NCI-H128 (cell line): ENCODE measurements at regions not wholly inside any gene's neighbourhood (a gene's known extent, or its start where the extent isn't known, plus 50 kb on each side); places are given as distances from the start of the nearest gene placed in this dataset.

ENCODE experiments used
- DNase-seq: peaks from one replicate; lab custom pipeline; 2025; ENCODE audit not compliant: unreplicated experiment; lab: John Stamatoyannopoulos, UW

DNA sequence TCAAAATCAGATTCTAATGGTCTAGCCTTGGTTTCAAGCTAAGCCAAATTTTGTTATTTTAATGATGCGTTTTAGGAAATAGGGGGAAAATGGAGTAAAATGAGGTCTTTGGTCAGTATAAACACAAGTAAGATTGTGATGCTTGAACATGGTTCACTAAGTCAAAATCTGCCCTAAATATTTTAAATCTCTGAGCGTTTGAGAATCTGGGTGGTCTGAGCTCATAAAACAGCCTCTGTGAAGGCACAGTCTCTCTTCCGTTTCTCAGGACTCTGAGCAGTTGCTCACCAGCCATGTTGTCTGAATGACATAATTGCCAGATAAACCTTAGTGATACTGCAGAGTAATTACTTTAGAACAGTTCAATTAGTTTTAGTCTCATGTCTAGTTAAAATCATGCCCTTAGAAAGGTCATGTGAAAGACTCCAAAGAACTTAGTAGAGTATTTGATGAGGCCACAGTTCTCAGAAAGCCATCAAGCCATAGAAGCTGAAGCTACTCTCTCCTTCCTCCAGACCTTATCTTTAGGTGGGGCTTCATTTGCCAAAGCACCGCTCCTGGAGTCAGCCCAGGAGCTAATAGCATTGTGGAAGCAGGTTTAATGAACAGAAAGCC is 257.1 kb upstream of the MAP3K1 start:
- DNase-seq, result no peak

GRCh38 chr5:56557198-56557597 is 258.2 kb upstream of the MAP3K1 start:
- DNase-seq, result no peak

DNA sequence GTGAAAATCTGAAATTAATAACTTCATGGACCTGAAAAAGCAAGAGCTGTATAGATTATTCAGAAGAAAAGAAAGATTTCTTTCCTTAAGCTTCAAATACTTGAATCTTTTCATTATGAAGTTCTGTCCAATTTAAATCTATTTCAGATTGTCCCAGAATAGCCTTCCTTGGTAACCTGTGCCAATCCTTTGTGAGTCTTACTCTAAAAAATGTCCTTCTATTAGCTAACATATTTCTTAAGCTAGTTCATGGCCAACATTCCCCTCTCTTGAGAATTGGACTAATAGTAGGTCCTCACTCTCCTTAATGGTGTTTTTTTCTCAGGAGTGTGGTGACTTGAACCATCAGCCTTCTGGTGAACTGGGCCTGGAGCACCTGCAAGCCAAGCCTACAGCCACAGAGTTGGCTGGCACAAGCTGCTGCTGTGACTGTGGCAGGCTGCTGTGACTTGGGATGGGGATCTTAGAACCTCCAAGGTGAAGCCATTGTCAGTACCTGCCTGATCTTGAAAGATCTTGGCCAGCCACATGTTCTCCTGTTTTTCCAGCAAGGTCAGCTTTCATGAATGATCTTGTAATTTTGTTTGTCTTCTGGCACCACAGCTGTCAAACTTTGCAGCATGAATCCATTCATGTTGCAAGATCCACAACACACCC is 262.6 kb upstream of the MAP3K1 start:
- no peak for DNase-seq

- no peak for DNase-seq
Observed at GRCh38 chr5:56550227-56550626, 265.1 kb upstream of the MAP3K1 start.

DNA sequence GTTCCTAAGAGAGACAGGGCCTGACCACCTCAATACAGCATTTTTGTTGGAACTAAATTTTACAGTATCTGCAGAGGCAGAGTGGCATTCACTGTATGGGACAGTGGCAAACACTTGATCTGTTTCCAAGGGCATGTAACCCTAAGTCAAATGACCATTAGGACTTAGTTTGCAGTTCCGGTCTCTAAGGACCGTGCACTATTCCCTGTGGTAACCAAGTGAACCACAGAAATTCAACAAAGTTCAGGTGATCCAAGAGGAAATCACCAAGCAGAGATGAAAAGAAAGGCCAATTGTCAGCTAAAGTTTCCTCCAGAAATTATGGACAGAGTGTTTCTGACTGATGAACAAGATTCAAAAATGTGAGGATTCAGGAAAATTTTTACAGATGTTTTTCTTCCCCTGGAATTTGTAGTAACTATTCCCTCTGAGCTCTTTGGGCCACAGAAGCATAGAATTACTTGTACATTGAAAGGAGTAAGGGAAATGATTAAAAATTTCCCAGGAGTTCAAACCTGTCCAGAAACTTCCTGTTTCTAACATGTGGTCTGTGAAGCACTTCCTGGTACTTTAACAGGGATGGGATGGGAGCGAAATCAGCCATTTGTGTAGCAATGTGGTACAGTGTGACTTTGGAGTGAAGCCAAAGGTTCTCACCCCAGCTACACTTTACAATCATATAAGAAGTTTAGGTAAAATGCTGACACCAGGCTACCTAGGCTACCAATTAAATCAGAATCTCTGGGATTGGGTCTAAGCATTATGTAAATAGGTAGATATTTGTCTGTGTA is 266.1 kb upstream of the MAP3K1 start:
- no peak for DNase-seq

DNA sequence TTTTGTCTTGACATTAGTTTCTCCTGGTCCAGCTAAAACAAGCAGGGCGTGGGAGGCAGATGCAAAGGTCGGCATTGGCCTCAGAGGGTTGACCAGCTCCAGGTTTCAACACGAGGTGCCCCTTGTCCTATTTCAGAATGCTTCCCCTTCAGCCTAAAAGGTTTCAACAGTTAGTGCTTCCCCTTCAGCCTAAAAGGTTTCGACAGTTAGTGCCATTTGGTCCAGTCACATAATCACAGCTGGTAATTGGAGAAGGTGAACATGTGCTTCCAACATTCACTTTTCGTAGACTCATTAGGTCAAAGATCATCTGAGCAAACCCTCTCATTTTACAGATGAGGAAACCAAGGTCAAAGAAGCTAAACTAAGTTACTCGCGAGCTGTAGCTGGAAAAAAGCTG is 270.3 kb upstream of the MAP3K1 start:
- no peak for DNase-seq

- no peak for DNase-seq
Observed at GRCh38 chr5:56543441-56544388, 271.6 kb upstream of the MAP3K1 start.

DNA sequence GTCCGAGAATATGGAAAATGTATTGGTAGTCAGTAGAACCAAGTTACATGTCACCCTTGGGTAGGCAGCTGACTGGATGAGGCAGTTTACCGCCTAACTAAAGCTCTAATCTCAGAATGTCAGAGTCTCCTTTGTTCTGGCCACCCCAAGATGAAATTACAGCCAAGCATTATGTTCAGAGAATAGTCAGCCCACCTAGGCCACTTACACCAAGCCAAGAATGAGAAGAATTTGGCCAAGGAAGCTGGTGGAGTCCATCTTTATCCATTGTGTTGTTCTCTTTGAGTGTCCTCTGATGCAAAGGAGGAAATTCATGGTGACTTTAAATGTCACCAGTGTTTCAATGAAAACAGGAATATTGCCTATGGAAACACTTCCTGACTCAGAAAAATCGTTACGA is 275.1 kb upstream of the MAP3K1 start:
- no peak for DNase-seq

DNA sequence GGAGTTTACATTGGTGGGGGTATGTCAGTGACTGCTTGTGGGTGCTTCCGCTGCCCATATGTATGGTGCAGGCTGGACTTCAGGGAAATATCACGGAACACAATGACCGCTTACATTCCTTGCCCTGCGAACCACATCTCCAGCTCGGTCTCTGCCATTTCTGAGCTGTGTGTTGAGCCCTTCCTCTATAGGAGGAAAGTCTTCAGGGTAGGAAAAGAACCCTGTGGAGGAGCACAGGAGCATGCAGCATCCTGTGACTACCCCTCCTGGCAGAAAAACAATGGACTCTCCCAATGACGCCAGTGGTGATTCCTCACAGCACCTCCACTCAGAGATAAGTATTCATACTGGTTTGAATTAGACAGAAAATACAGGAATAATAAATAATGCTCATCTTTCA is 276.8 kb upstream of the MAP3K1 start:
- DNase-seq, result no peak

- no peak for DNase-seq
Observed at GRCh38 chr5:56535347-56535746, 280.0 kb upstream of the MAP3K1 start.

- no peak for DNase-seq
Observed at GRCh38 chr5:56534102-56534829, 281.1 kb upstream of the MAP3K1 start.

- no peak for DNase-seq
Observed at GRCh38 chr5:56532466-56532865, 282.9 kb upstream of the MAP3K1 start.

DNA sequence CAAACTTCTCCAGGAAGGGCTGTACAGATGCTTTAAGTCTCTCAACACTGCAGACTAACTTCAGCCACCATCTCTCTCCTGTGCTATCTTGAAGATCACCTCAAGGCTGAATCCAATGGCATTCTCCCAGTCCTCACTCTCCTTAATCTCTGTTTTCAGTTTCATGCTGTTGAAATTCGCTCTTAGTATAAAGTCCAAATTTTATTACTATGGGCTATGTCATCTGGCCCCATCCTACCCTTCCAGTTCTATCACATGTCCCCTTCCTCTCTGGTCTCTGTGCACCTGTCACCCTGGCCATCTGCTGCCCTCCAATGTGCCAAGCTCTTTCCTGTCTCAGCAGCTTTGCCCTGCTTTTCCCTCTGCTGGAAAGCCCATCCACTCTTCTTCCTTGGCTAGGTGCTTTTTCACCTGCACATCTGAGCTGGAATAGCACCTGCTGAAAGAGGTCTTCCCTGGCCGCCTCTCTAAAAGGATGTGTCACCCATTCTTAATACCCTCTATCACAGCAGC is 284.7 kb upstream of the MAP3K1 start:
- no peak for DNase-seq

- no peak for DNase-seq
Observed at GRCh38 chr5:56529666-56530430, 285.5 kb upstream of the MAP3K1 start.

DNA sequence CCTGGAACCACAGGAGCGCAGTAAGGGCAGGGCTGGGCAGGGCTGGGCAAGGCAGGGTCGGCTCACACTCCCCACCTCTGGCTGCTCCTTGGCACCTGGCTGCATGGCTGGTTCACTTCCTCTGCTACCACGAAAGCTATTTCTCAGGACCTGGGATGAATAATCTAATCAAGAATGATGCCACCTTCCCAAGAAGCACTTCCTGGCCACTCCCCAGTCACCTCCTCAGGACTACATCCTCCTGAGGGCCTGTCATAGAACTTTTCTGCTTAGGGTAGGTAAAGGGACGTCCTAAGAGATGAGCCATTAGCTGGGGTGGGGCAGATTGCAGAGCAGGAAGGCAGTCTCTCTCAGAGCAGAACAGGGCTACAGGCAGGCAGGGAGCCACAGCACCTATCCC is 288.2 kb upstream of the MAP3K1 start:
- no peak for DNase-seq

GRCh38 chr5:56525113-56525512 is 290.2 kb upstream of the MAP3K1 start:
- DNase-seq, result no peak

- DNase-seq, result no peak
Observed at GRCh38 chr5:56523790-56524575, 290.9 kb upstream of the ANKRD55 start.

DNA sequence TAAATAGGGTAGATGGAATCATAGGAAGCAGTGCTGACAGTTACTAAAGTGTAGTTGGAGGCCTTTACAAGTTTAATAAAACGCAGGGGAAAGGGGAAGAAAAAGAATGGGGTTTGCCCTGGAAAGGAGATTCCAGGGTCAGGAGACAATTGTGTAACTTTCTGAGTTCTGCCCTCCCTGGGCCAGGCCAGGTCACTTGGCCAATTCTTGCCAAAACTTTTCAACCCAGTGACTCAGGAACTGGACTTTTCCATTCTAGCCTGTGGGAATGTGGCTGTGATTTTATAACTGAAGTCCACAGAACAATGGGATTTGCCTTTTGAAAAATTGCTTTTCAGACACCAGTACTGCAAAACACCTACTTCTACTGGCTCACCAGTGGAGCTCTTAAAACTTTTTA is 289.8 kb upstream of the ANKRD55 start:
- no peak for DNase-seq

DNA sequence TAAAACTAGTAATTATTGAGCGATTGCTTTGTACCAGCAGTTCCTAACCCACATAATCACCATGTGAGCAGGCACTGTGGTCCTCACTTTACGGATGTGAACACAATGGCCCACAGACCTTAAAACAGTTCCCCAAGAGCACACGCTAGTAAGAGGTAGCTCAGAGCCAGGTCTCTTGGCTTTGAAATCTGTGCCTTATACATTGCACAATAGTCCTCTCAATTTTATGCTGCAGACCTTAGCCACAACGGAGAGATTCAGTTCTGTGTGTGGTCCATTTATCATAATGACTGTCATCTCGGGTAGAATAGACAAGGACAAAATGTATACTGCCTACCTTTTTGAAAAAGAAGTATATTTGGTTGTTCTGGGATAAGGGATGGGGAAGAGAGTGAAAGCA is 289.0 kb upstream of the ANKRD55 start:
- DNase-seq, result no peak
